Fibroblast of lung (primary cell): ENCODE measurements at regions not wholly inside any gene's neighbourhood (a gene's known extent, or its start where the extent isn't known, plus 50 kb on each side); places are given as distances from the start of the nearest gene placed in this dataset.

ENCODE experiments used
- EZH2 ChIP-seq: IDR thresholded peaks from 2 replicates; pipeline ENCODE4 v1.5.1; 2012; ENCODE audit warnings: low read length, control low read depth, mild to moderate bottlenecking; ENCODE audit errors: missing control alignments
- TF ChIP-seq, protein P1 (sequence below), 2 donors: IDR thresholded peaks in 1 of 2; conservative IDR thresholded peaks in 1 of 2; 1 replicate in 1 of 2; 2 replicates in 1 of 2; pipeline ENCODE4 v1.5.1; 2011 to 2012; ENCODE audit warnings: low read length in 2 of 2, control low read depth in 1 of 2, inconsistent platforms in 1 of 2, low read depth in 1 of 2, mild to moderate bottlenecking in 1 of 2

DNA sequence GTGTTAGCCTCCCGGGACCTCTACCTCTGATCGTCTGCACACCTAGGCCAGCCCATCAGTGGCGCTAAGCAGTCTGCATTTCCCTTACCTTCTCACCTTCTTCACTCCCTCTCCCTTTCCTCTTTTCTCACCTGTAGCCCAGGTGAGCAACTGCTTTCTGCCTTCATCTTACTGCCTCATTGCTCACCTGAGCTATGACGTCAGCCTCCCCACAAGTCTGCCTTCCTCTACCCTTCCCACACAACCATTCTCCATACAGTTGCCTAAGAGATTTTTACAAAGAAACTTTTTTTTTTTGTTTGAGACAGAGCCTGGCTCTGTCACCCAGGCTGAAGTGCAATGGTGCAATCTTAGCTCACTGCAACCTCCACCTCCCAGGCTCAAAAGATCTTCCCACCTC lies 136.3 kb downstream of the BCOR start:
- TF ChIP-seq, protein P1, sequence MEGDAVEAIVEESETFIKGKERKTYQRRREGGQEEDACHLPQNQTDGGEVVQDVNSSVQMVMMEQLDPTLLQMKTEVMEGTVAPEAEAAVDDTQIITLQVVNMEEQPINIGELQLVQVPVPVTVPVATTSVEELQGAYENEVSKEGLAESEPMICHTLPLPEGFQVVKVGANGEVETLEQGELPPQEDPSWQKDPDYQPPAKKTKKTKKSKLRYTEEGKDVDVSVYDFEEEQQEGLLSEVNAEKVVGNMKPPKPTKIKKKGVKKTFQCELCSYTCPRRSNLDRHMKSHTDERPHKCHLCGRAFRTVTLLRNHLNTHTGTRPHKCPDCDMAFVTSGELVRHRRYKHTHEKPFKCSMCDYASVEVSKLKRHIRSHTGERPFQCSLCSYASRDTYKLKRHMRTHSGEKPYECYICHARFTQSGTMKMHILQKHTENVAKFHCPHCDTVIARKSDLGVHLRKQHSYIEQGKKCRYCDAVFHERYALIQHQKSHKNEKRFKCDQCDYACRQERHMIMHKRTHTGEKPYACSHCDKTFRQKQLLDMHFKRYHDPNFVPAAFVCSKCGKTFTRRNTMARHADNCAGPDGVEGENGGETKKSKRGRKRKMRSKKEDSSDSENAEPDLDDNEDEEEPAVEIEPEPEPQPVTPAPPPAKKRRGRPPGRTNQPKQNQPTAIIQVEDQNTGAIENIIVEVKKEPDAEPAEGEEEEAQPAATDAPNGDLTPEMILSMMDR (conservative IDR thresholded peaks at IDR 0.05 in 1 of 2, IDR thresholded peaks at IDR 0.05 in 1 of 2; ENCODE audit: low read depth in 1 of 2, low read length in 2 of 2): no peak
- no peak for TF ChIP-seq EZH2
